CD4-positive, alpha-beta T cell treated with Interleukin-10 for 1 hour (primary cell): ENCODE measurements at regions not wholly inside any gene's neighbourhood (a gene's known extent, or its start where the extent isn't known, plus 50 kb on each side); places are given as distances from the start of the nearest gene placed in this dataset.
"Not testable (repeated sequence)": the region's sequence is repeated elsewhere in the genome, so short reads cannot be mapped to it uniquely, and the experiment has no call there.

Source experiments
- DNase-seq: peaks from one replicate; pipeline ENCODE4 v3.0.0-alpha.2; 2020

- no peak for DNase-seq
Observed at GRCh38 chr6:20263059-20263458, 50.8 kb upstream of the MBOAT1 start.

GRCh38 chr6:20265842-20266241, 53.6 kb upstream of the MBOAT1 start:
- DNase-seq = no peak

GRCh38 chr6:20266851-20267608, 54.8 kb upstream of the MBOAT1 start:
- no peak for DNase-seq

GRCh38 chr6:20269181-20269580, 56.9 kb upstream of the MBOAT1 start:
- no peak for DNase-seq

- no peak for DNase-seq
Observed at GRCh38 chr6:20271818-20272217, 59.5 kb upstream of the MBOAT1 start.

DNA sequence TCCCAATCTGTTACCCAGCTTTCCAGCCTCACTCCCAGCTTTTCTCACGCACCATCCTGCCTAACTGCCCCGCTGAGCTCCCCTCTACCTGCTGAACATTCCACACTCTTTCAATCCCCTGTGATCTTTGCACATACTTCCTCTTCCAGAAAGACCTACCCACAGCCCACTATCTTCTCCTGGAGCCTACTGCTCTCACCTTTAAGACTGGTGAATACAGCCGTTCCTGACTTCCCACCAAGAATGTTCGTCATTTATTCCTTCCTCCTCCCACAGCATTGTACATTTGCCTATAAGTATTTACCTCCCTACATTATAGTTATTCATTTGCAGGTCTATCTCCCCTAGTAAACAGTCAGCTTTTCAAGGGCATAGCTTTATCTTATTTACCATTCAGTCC, 61.9 kb upstream of the MBOAT1 start:
- DNase-seq = no peak

GRCh38 chr6:20275837-20276236, 63.6 kb upstream of the MBOAT1 start:
- not testable (repeated sequence) for DNase-seq

DNA sequence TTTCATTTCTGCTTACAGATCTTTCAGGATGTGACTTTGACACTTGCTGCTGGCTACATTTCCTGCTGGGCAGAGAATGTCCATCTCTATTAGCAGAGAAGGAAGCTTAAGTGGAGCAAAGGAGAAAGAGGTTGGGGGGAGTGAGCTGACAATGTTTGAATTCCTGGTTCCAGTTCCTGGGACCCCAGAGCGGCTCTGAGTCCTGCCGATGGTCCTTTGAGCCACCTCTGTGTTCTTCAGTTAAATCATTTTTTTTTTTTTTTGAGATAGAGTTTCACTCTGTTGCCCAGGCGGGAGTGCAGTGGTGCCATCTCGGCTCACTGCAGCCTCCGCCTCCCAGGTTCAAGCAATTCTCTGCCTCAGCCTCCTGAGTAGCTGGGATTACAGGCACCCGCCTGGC, 65.5 kb upstream of the MBOAT1 start:
- DNase-seq = not testable (repeated sequence)

DNA sequence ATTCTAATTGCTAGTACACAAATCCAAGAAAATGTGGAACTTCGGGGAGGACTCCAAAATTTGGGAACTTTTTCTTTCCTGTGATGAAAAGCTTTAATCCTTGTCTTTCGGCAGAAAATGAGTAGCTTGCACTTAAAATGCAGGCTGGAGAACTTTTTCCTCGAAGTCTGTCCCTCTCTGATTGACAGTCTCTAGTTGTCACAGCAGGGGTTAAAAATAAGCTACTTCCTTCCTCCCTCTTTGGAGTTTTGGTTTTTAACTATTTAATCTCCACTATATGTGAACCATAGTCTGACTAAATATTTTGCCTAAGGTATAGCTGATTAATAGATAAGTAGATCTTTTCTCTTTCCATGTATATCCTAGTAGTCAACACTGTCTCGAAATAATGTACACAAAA, 66.8 kb upstream of the MBOAT1 start:
- no peak for DNase-seq

GRCh38 chr6:20279608-20280287, 67.5 kb upstream of the MBOAT1 start:
- DNase-seq = no peak

- no peak for DNase-seq
Observed at GRCh38 chr6:20280288-20280621, 68.0 kb upstream of the MBOAT1 start.

- no peak for DNase-seq
Observed at GRCh38 chr6:20284672-20285071, 72.4 kb upstream of the MBOAT1 start.

DNA sequence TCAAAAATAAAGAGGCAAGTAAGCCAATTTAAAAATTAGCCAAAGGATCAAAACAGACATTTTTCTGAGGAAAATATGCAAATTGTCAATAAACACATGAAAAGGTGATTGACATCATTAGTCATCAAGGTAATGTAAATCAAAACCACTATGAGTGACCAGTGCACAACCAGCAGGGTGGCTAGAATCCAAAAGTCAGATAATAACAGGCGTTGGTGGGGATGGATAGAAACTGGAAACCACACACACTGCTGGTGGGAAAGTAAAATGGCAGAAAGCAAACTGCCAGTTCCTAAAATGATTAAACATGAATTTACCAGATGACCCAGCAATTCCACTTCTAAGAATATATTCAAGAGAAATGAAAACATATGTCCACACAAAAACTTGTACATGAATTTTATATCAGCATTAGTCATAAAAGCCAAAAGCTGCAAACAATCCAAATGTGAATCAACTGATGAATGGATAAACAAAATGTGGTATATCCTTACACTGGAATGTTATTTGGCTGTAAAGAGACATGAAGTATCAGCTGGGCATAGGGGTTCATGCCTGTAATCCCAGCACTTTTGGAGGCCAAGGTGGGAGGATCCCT, 74.8 kb upstream of the MBOAT1 start:
- DNase-seq = no peak

DNA sequence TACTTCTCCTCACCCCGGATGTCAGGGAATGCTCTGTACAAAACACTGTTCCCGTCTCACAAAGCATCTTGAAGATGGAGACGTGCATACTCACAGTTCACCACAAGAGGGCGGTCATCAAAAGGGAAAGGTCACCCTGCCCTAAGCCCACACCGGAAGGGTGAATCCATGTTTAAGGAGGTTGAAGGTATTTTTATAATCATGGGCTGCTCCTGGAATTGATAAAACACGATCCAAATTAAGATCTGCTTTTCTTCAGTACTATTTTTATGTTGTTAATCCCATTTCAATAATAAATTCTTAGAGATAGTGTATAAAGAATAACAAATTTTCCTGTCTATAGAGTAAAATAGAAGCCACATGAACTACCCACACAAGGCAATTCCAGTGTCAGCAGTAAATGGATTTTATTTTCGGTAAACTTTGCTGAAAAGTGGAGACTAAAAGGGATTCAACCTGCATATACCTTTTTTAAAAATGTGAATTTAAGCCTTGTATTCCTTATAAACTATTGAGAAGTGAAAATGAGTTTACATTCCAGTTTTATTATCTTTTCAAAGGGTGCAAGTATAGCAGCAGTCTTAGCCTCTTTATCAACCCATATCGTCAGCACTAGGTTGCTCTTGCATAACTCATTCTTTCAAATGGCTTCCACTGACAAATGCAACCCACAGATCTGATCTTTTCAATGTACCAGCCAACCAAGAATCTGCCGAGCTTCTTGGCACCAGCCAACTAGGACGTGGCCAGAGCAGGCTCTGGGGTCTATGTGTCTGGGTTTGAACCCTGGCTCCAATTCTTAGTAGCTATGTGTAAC, 79.7 kb upstream of the MBOAT1 start:
- peak; percentile 79 for DNase-seq

GRCh38 chr6:20292905-20293304, 80.6 kb upstream of the MBOAT1 start:
- peak; percentile 4 for DNase-seq

GRCh38 chr6:20301256-20301655, 89.0 kb upstream of the MBOAT1 start:
- DNase-seq = no peak

- no peak for DNase-seq
Observed at GRCh38 chr6:20302168-20302567, 89.9 kb upstream of the MBOAT1 start.

- DNase-seq = no peak
Observed at GRCh38 chr6:20302702-20303251, 90.5 kb upstream of the MBOAT1 start.

- no peak for DNase-seq
Observed at GRCh38 chr6:20306491-20306890, 94.2 kb upstream of the MBOAT1 start.

DNA sequence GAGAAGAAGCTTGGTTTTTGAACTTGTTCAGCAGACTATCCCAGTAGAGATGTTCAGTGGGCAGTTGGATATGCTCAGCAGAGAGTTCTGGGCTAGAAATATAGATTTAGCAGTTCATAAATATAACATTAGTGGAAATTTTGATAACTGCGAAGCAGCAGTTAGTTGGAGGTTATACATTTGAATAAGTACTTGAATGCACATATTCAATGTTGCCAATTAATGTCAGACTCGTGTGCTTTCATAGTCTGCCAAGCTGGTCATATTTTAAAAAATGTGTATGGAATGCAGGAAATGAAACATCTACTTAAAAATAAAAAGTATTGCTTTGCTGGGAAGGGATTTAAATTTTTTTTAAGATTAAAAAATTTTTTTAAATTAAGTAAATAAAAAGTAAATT, 92.5 kb upstream of the E2F3 start:
- DNase-seq = no peak

DNA sequence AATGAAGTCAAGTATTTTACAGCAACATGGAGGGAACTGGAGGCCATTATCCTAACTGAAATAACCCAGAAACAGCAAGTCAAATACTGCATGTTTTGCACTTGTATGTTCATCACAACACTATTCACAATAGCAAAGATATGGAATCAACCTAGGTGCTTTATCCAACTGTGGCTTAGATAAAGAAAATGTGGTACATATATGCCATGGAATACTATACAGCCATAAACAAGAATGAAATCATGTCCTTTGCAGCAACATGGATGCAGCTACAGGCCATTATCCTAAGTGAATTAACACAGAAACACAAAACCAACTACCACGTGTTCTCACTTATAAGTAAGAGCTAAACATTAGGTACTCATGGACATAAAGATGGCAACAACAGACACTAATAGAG, 91.5 kb upstream of the E2F3 start:
- DNase-seq = no peak

DNA sequence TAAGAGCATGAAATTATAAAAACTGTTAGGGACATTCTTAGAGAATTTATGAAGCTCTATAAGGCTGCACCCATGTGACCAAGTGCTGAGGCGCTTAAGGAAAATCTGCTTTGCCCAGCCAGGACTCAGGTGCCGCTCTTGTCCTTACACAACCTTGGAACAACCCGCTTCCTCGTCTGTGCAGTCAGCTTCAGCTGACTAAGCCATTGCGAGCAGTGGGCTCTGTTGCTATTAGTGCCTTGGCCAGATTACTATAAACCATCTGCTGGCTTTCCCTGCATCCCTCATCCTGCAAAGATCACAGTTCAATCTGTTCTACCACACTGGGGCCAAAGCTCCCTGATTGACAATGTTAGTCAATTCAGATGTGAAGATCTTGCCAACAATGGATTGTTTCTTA, 89.1 kb upstream of the E2F3 start:
- DNase-seq = no peak

- DNase-seq = no peak
Observed at GRCh38 chr6:20313051-20313450, 88.6 kb upstream of the E2F3 start.
